ENCODE measurements at regions not wholly inside any gene's neighbourhood (a gene's known extent, or its start where the extent isn't known, plus 50 kb on each side); places are given as distances from the start of the nearest gene placed in this dataset.
"Not testable (repeated sequence)": the region's sequence is repeated elsewhere in the genome, so short reads cannot be mapped to it uniquely, and the experiment has no call there.

DNA sequence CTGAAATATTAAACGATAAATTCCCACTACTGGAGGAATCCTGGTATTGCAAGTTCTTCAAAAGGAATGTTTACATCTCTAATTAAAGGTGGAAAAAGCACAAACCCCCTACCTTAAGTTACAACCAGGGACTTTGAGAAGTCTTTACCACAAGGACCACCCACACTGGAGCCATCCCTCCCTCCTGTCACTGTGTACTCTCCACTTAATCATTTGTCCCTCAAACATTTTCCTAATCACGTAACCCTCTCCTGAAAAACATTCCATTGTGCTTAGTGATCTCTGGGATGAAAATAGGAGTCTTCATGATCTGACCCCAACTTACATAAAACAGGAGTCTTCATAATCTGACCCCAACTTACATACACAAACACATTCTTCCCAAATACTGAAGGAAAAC lies 85.7 kb downstream of the SUCLG1 start:
- no peak for ATAC-seq

DNA sequence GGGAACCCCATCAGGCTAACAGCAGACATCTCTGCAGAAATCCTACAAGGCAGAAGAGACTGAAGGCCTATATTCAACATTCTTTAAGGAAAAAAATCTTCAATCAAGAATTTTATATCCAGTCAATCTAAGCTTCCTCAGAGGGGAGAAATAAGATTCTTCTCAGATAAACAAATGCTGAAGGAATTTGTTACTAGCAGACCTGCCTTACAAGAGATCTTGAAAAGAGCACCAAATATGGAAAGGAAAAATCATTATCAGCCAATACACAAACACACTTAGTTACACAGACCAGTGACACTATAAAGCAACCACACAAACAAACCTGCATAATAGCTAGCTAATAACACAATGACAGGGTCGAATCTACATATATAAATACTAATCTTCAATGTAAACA lies 96.5 kb downstream of the SUCLG1 start:
- ATAC-seq: no peak

DNA sequence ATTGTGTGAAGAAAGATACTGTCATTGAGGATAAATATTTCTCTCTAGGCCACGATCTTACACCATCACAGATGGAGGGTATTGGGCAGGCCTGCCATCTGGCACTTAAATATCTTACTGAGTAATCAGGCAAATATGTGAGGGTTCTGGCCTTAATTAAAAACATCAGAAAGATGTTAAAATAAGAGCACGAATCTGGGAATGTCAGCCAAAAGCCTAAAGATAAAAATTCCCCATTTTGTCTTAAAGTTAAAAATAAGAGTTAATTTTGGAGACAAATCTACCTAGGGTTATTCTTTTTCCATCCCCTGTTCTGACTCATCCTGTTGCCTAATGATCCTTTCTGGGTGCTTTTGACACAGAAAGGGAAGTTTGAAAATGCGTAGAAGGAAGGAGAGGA lies 121.0 kb downstream of the SUCLG1 start:
- ATAC-seq: no peak

DNA sequence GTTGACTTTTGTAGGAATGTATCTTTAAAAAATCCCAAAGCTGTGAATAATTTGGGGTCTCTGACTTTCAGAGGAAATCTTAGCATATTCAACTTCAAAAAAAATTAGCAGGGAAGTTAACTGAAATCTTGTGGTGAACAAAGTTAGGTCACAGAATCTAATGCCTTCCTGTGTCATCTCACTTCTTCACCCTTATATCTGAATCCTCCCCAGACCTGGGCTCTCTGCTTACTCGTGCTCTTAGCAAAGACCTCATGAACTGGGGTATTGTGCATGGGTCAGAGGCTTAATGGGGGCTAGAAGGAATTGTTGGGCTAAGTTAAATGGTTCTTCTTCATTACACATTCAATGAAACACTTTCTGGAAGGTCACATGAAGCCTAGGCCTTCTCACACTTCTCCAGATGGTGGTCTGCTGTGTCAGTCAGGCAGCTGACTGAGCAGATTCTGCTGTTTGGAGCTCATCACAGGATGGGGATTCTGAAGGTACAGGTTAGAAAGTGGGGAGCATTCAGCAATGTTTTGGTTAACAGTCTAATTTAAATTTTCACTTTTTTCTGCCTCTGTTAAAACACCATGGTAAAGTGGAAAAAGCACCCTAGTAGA lies 131.3 kb downstream of the SUCLG1 start:
- no peak for ATAC-seq

DNA sequence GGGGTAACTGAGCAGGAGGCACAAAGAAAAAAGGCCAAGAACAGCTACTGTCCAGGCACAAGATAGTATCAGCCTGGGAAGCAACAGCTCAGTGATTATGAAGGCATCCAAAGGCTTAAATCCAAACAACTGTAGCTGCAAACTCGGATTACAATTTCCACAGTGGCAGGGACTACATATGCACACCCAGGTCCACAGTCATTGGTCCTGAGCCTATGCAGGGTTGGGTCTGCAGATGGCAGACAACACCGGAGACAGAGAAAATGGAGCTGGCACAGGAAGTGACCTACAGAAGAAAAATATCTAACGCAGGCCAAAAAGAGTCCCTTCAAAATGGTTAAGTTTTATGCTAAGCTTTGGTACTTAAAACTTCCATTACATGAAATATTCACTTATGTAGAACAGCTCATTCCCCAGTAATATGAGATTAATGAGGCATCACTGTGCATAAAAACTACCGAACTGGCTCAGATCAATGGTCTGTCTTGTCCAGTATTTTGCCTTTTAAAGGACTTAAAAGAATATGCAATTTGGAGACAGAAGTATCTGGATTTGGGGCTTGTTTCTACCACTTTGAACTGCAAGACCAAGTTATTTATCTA lies 132.1 kb downstream of the SUCLG1 start:
- no peak for ATAC-seq

DNA sequence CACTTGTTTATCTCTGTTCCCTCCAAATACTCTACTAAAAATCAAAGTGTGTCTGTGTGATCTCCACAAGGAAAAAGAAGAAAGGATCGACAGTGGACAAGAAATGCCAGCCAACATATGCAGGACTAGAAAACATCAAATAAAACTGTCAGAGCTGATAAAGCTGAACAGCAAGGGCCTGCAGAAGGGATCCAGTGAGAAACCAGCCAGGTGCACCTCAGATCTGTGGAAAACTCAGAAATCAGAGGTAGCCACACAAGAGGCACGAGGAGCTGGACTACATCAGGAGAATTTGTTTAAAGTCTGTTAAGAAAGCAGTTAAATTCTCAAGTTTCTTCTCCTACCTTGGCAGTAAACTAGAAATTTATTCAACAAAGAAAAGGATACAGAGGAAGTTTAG lies 135.2 kb downstream of the SUCLG1 start:
- no peak for ATAC-seq

DNA sequence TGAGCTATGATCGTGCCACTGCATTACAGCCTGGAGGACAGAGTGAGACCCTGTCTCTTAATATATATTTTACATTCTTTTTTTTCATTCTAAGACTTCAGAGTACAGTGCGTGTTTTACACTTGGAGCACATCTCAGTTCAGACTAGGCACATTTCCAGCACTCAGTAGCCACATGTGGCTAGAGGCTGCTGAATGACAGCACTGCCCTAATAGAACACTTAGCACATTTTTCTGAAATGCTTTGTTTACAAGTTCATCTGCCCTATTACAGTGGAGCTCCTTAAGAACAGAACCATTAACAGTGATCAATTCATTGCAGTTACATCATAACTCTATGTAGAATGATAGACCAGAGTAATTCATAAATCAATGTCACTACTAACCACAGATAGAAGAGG lies 138.1 kb downstream of the SUCLG1 start:
- no peak for ATAC-seq

DNA sequence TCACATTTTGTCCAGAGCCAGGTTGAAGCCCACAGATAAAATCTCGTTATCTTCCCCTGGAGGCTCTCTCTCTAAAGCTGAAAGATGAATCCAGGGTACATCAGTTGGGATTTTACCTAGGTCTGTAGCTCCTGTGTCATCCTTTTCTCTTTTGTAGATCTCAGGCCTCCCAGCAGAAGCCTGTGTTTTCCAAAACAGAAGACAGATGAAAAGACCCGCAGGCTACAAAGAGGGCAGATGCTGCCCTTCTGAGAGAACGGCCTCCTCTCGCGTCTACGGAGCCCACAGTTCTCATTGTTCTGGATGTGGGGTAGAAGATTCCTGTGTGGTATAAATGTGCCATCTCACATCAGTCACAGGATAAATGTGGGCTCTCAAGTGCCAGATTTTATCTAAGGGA lies 139.5 kb downstream of the SUCLG1 start:
- no peak for ATAC-seq

DNA sequence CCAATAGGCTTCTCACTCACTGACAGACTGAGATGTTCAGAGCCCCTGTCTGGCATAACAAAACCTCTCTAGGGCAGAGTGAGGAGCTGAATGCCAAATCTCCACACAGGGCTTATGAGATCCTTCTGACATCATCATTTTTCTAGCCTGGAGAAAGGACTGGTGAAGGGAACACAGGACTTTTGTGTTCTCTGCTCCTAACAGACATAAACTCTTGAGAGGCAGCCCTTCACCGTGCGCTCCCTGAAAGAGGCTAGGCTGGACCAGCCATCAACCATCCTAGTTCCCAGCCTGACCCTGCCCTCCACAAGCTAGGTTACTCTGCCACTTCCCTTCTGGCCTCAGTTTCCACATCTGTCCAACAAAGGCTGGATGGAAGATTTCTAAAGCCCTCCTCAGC lies 141.9 kb downstream of the SUCLG1 start:
- no peak for ATAC-seq

DNA sequence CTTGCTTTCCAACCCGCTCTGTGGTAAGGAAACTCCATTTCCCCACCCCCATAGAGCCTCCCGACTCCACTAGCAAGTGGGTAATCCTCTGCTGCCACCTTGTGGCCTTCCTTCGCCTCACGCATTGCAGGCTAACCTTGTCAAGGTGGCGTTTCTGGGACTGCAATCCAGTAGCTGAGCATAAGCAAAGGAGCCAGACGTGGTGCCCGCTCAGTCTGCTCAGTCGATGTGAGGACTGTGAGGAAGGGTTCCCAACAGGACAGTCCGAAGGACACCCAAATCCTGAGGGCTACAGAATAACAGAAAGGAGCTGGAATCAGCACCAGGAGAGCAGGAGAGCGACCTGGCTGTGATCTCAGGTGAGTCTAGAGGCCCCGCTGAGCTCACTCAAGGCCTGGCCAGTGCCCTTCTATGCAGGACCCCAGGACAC lies 144.2 kb downstream of the SUCLG1 start:
- peak; percentile 90 for ATAC-seq

DNA sequence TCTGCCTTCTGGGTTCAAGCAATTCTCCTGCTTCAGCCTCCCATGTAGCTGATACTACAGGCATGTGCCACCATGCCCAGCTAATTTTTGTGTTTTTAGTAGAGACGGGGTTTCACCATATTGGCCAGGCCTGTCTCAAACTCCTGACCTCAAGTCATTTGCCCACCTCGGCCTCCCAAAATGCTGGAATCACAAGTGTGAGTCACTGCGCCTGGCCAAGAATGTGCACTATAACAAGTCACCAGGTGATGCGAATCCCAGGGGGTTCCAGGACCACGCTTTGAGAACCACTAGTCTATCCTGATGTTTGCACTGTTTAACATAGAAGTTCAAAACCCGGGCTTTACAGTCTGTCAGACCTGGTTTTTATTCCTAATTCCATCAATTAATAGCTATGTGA lies 144.8 kb downstream of the SUCLG1 start:
- no peak for ATAC-seq

DNA sequence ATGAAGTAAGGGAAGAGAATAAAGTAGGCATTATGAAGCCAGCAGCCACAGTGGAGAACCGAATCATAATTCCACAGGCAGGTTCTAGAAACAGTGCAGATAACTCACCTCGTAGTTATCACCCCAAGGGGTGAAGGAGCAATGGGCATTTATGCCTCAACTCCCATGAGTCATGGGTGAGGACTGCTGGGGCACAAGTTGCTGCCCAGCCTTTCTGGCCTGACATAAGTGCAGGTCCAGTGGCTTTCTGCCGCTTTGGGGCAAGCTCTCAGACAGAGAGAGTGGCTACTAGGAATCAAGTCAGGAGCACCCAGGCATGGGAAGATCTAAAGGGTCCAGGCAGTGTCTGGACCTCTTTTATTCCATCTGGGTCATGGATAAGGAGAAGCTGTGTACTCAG lies 149.8 kb downstream of the SUCLG1 start:
- ATAC-seq: no peak

DNA sequence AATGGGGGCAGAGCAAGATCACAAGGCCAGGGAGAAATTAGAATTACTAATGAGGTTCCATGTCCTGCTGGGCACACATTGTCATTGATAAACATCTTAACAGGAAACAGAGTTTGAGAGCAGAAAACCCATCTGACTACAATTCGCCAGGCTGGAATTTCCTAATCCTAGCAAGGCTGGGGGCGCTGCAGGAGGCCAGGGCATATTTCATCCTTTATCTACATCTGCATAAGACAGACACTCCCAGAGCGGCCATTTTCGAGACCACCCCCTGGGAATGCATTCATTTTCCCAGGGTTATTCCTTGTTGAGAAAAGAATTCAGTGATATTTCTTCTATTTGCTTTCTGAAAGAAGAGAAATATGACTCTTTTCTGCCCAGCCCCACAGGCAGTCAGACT lies 152.7 kb downstream of the SUCLG1 start:
- ATAC-seq: no peak

DNA sequence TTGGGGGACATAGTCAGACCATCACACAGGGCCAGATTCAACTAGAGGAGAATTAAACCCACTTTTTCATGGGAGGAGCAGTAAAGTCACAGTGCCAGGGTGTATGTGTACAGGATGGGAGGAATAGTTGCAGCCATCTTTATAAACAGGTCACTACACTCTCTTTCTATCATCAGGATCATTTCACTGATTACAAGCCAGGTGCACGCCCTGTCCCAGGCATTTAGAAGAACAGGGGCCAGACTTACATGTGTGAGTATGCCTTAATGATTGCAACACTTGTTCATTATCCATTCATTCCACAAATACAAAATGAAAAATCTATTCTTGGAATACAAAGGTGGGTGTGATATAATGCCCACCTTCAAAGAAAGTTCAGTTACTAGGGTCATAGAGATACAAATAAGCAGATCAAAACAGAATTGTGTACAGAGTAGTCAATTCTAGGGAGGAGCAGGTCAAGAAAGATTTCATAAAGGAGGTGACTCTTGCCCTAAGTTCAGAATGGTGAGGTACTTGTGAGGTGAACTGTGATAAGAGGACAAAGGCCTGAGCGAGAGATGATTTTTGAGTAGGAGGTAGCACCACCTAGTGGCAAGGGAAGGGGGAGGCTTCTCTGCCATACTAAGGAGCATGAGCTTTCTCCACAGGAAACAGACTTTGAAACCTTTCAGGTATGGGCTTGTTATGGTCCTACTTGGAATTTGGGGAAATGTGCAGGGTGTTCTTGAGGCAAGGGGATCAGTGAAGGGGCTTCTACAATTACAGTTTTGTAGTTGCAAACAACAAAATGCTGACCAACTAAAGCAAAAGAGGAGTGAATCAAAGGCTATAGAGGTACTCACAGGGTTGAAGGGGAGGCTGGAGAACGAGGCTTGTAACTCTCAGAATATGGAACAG lies 156.3 kb downstream of the SUCLG1 start:
- peak; percentile 88 for ATAC-seq

DNA sequence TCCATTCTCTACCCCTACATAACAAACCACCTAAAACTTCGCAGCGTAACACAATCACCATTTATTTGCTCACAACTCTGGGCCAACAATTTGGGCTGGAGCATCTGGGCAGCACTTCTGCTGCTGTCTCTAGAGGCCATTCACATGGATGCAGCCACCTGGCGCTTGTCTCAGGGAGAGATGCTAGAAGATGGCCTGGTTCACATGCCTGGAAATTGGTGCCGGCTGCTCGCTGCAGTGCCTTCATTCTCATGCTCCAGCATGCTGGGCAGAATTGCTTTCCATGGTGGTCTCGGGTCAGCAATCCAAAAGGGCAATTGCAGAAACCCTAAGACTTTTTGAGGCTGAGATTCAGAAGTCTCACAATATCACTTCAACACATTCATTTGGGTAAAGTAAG lies 157.4 kb downstream of the SUCLG1 start:
- ATAC-seq: no peak

DNA sequence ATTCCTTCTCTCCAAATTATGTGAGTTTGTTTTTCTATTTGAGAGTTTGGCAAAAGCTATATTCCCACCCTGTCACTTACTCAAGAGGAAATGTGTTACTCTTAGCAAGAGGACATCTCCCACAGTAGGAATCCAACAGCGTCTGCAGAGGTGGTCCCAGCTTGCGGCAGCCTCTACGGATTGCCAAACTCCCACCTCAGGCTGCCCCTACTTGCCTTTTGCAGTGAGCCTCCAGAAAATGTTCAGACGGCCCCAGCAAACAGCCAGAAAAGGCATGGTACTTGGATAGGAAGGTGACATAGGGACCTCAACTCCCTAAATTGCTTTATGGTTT lies 158.4 kb downstream of the SUCLG1 start:
- ATAC-seq: no peak

DNA sequence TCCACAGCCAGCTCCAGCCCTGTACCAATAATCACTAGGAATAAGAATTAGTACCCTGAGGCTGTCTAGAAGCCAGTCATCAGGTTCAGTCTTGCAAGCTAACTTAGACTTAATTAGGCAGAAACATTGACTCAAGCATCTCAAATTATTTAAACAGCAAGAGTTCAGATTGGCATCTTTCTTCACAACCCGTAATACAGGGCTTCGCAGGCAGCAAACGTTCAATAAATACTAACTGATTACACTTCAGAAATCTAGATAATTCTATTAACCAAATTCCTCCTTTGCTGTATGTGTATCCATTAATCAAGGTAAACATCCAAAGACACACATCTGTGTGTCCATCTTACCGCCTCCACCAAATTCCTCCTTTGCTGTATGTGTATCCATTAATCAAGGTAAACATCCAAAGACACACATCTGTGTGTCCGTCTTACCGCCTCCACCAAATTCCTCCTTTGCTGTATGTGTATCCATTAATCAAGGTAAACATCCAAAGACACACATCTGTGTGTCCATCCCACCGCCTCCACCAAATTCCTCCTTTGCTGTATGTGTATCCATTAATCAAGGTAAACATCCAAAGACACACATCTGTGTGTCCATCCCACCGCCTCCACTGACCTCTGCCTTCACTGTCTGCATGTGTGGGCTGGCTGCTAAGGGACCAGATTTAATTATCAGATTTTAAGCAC lies 158.9 kb downstream of the SUCLG1 start:
- not testable (repeated sequence) for ATAC-seq

DNA sequence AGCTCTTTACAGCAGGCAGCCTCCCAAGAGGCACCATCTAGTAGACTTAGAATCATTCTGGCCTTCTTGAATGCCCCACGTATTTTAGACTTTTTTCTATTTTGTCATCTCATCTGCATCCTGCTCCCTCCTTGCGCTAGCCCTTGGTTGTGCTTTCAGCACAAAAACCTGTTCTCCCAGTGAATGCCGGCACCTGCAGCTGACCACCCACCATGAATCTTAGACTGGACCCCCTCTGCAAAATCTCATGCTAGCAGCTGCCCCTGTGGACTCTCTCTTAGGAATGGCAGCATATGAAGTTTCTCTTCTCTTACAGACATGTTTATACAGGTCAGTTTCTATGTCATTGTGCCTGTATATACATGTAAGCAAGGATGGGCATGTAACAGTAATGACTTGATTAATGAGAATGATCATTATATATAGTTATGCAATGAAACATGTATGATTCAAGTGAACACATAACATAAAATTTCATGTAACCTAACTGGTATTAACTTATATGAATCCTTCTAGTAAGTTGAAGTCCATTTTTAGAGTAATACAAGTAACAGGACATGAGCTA lies 159.8 kb downstream of the SUCLG1 start:
- ATAC-seq: peak; percentile 59

DNA sequence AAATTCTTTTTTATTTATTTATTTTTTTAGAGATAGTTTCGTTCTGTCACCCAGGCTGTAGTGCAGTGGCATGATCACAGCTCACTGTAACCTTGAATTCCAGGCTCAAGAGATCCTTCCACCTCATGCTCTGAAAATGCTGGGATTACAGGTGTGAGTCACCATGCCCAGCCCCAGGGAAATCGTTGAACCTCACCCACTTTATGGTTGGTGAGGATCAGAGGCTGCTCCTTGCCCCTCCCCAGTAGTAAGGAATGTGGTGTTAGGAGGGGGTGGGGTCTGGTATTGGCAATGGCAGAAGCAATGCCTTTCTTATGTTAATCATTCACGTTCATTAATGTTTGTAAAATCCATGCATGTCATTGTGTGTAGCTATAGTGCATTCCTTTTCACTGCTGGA lies 161.9 kb downstream of the SUCLG1 start:
- ATAC-seq: peak; percentile 91

DNA sequence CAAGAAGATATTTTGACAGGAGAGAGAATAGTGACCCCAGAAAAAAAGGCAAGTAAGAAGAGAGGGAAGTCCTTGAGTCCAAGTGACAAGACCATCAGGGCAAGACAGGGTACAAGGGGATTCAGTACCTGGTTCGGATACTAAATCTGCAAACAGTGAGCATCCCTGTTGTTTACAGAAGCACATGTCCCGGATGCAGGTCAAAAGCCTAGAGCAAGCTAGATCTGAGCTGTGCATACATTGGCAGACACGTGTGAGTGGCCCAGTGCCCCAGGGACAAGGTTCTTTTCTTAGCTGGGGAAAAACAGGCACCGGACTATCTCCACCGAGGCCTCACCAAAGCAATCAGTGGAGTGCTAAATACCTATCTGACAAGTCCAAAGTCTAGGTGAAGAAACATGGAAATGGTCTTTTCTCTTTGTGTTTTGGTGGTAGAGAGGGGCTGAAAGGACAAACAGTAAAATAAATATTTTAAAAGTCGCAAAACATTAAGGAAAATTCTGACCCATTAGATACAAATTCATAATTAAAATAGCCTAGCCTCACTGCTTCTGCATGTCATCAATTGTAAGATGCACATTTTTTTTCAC lies 165.2 kb downstream of the SUCLG1 start:
- no peak for ATAC-seq

DNA sequence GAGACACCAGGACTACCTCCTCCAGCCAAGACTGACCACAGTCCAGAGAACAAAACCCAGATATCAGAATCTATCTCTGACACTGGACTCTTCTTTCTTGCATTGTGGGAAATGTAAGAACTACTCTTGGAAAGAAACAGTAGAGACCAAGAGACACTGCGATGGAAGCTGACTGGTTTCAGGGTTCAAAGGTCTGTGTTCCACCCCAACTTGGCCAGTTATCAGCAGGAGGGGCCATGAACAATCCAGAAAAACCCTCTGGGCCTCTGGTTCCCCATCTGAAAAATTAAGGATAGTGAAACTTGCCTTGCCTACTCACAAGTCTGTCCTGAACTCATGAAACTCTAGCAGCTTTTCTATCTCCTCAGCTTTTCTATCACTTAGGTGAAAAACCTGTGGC lies 166.5 kb downstream of the SUCLG1 start:
- no peak for ATAC-seq

DNA sequence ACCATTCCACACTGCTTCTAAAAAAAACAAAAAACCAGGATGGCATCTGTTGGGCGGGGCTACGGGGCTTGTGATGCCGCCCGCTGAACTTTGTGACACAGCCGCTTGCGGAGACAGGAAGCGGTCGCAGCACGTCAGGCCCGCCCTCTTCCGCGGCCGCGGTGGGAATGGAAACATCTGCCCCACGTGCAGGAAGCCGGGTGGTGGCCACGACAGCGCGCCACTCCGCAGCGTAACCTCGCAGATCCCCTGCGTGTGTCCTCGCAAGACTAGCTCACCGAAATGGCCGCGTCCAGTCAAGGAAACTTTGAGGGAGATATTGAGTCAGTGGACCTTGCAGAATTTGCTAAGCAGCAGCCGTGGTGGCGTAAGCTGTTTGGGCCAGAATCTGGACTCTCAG lies 168.5 kb downstream of the SUCLG1 start:
- no peak for ATAC-seq

DNA sequence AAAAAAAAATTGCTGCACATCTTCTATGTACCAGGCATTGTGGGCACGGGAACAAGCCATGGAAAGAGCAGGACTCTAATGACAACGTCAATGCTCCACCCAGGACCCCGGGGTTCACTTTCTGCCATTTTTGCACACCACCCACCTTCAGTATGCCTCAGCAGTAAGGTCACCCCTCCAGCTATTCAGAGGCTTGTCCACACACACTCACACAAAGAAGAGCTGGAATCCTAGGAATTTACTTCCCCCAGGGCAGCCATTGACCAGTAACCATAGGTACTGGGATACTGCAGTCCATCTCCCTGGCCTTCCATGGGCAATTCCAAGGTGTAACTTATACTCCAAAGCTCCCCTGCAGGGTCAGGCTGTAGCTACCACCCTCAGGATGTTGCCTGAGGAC lies 170.8 kb downstream of the SUCLG1 start:
- no peak for ATAC-seq
